GM23338 (cell line): ENCODE measurements at regions not wholly inside any gene's neighbourhood (a gene's known extent, or its start where the extent isn't known, plus 50 kb on each side); places are given as distances from the start of the nearest gene placed in this dataset.

ENCODE experiments used
- ATAC-seq: fragments of 200-7000 bp; cut with Tn5 transposase; 3 replicates; pipeline ENCODE4 v1.9.1; 2020
- DNase-seq: peaks from one replicate; pipeline ENCODE4 v3.0.0-alpha.2; 2015; ENCODE audit warnings: low spot score
- H2AFZ ChIP-seq: fragments of 200-600 bp; sonication (generic); 2 replicates; pipeline ENCODE4 v1.8.0; 2016; ENCODE audit warnings: antibody characterized with exemption, mild to moderate bottlenecking, moderate library complexity
- H3F3A ChIP-seq: fragments of 200-600 bp; sonication (generic); replicated peaks from 2 replicates; pipeline ENCODE4 v1.8.0; 2017; ENCODE audit warnings: antibody characterized with exemption, mixed run types, low read depth
- H3K27ac ChIP-seq: fragments of 200-600 bp; sonication (generic); 2 replicates; pipeline ENCODE4 v1.6.1; 2016; ENCODE audit warnings: low read depth
- H3K27me3 ChIP-seq: fragments of 200-600 bp; sonication (generic); 2 replicates; pipeline ENCODE4 v1.8.0; 2016; ENCODE audit warnings: mild to moderate bottlenecking, mixed run types, moderate library complexity; ENCODE audit not compliant: insufficient read depth
- H3K36me3 ChIP-seq: fragments of 200-600 bp; sonication (generic); 2 replicates; pipeline ENCODE4 v1.8.0; 2016; ENCODE audit warnings: mild to moderate bottlenecking; ENCODE audit not compliant: insufficient read depth
- H3K4me1 ChIP-seq: fragments of 200-600 bp; sonication (generic); 2 replicates; pipeline ENCODE4 v1.8.0; 2016; ENCODE audit warnings: mild to moderate bottlenecking, moderate library complexity; ENCODE audit not compliant: insufficient read depth
- H3K4me2 ChIP-seq: fragments of 200-600 bp; sonication (generic); 2 replicates; pipeline ENCODE4 v1.7.1; 2017; ENCODE audit warnings: mixed run types
- H3K4me3 ChIP-seq: fragments of 200-600 bp; sonication (generic); 2 replicates; pipeline ENCODE4 v1.6.1; 2016; ENCODE audit warnings: mixed run types
- H3K79me2 ChIP-seq: fragments of 200-600 bp; sonication (generic); replicated peaks from 2 replicates; pipeline ENCODE4 v1.8.0; 2017; ENCODE audit warnings: mild to moderate bottlenecking; ENCODE audit not compliant: insufficient read depth
- H3K9me2 ChIP-seq: fragments of 200-600 bp; sonication (generic); 2 replicates; pipeline ENCODE4 v1.8.0; 2017; ENCODE audit not compliant: insufficient read depth
- H4K20me1 ChIP-seq: fragments of 200-600 bp; sonication (generic); replicated peaks from 2 replicates; pipeline ENCODE4 v1.8.0; 2017; ENCODE audit warnings: mild to moderate bottlenecking; ENCODE audit not compliant: insufficient read depth
- H3K27ac Mint-ChIP-seq: 2 replicates; pipeline ENCODE4 v1.8.0; 2020; ENCODE audit warnings: inconsistent platforms, mild to moderate bottlenecking, moderate library complexity, mixed read lengths
- H3K27me3 Mint-ChIP-seq: 3 replicates; pipeline ENCODE4 v1.8.0; 2022; ENCODE audit warnings: low read depth, mild to moderate bottlenecking, moderate library complexity, mixed read lengths, inconsistent platforms; ENCODE audit not compliant: insufficient read depth, poor library complexity
- H3K36me3 Mint-ChIP-seq: 3 replicates; pipeline ENCODE4 v1.8.0; 2021; ENCODE audit warnings: low read depth, mild to moderate bottlenecking, inconsistent platforms, moderate library complexity, mixed read lengths
- H3K4me1 Mint-ChIP-seq: 3 replicates; pipeline ENCODE4 v1.8.0; 2020; ENCODE audit warnings: mild to moderate bottlenecking, inconsistent platforms, mixed read lengths
- H3K4me3 Mint-ChIP-seq: 3 replicates; pipeline ENCODE4 v1.8.0; 2021; ENCODE audit warnings: moderate library complexity, mild to moderate bottlenecking, inconsistent platforms, mixed read lengths
- H3K9me3 Mint-ChIP-seq: 3 replicates; pipeline ENCODE4 v1.8.0; 2020; ENCODE audit warnings: moderate library complexity, mild to moderate bottlenecking, inconsistent platforms, mixed read lengths
- CREB1 ChIP-seq: fragments of 250-450 bp; sonication (Bioruptor Pico); IDR thresholded peaks from 2 replicates; pipeline ENCODE4 v1.5.0; 2020; ENCODE audit warnings: low read depth, mild to moderate bottlenecking, moderate library complexity
- CTCF ChIP-seq, 2 experiments: fragments of 200-600 bp in 1 of 2; sonication (generic) in 1 of 2; conservative IDR thresholded peaks; 2 replicates each; pipeline versions ENCODE4 v1.5.1 to v1.6.1; 2016 to 2017; ENCODE audit warnings: antibody characterized with exemption in 2 of 2, low read depth in 2 of 2, mild to moderate bottlenecking in 2 of 2, moderate library complexity in 1 of 2
- EZH2 ChIP-seq: fragments of 200-600 bp; sonication (generic); IDR thresholded peaks from one replicate; pipeline ENCODE4 v1.8.0; 2017; ENCODE audit warnings: antibody characterized with exemption, mild to moderate bottlenecking, low read depth; ENCODE audit not compliant: unreplicated experiment
- EZH2phosphoT487 ChIP-seq: fragments of 200-600 bp; sonication (generic); IDR thresholded peaks from one replicate; pipeline ENCODE4 v1.8.1; 2018; ENCODE audit warnings: antibody characterized with exemption; ENCODE audit not compliant: unreplicated experiment
- NANOG ChIP-seq: IDR thresholded peaks from 2 replicates; pipeline ENCODE4 v1.6.1; 2016; ENCODE audit warnings: antibody characterized with exemption, borderline replicate concordance
- POLR2AphosphoS5 ChIP-seq: IDR thresholded peaks from 2 replicates; pipeline ENCODE4 v1.6.1; 2016; ENCODE audit warnings: antibody characterized with exemption, low read depth
- STAT1 ChIP-seq: IDR thresholded peaks from one replicate; pipeline ENCODE4 v1.6.1; 2016; ENCODE audit warnings: antibody characterized with exemption; ENCODE audit not compliant: unreplicated experiment
- ZNF331 ChIP-seq: fragments of 250-450 bp; sonication (Bioruptor Pico); IDR thresholded peaks from 2 replicates; pipeline ENCODE4 v1.5.0; 2020; ENCODE audit warnings: low read depth, mild to moderate bottlenecking, moderate library complexity
- TF ChIP-seq, protein P1 (sequence below): fragments of 250-450 bp; sonication (Bioruptor Pico); IDR thresholded peaks from 2 replicates; pipeline ENCODE4 v1.5.0; 2020; ENCODE audit warnings: mild to moderate bottlenecking, moderate library complexity

GRCh38 chrX:125004799-125005198, 314.9 kb upstream of the TEX13C start (continued):
- TF ChIP-seq, protein P1, sequence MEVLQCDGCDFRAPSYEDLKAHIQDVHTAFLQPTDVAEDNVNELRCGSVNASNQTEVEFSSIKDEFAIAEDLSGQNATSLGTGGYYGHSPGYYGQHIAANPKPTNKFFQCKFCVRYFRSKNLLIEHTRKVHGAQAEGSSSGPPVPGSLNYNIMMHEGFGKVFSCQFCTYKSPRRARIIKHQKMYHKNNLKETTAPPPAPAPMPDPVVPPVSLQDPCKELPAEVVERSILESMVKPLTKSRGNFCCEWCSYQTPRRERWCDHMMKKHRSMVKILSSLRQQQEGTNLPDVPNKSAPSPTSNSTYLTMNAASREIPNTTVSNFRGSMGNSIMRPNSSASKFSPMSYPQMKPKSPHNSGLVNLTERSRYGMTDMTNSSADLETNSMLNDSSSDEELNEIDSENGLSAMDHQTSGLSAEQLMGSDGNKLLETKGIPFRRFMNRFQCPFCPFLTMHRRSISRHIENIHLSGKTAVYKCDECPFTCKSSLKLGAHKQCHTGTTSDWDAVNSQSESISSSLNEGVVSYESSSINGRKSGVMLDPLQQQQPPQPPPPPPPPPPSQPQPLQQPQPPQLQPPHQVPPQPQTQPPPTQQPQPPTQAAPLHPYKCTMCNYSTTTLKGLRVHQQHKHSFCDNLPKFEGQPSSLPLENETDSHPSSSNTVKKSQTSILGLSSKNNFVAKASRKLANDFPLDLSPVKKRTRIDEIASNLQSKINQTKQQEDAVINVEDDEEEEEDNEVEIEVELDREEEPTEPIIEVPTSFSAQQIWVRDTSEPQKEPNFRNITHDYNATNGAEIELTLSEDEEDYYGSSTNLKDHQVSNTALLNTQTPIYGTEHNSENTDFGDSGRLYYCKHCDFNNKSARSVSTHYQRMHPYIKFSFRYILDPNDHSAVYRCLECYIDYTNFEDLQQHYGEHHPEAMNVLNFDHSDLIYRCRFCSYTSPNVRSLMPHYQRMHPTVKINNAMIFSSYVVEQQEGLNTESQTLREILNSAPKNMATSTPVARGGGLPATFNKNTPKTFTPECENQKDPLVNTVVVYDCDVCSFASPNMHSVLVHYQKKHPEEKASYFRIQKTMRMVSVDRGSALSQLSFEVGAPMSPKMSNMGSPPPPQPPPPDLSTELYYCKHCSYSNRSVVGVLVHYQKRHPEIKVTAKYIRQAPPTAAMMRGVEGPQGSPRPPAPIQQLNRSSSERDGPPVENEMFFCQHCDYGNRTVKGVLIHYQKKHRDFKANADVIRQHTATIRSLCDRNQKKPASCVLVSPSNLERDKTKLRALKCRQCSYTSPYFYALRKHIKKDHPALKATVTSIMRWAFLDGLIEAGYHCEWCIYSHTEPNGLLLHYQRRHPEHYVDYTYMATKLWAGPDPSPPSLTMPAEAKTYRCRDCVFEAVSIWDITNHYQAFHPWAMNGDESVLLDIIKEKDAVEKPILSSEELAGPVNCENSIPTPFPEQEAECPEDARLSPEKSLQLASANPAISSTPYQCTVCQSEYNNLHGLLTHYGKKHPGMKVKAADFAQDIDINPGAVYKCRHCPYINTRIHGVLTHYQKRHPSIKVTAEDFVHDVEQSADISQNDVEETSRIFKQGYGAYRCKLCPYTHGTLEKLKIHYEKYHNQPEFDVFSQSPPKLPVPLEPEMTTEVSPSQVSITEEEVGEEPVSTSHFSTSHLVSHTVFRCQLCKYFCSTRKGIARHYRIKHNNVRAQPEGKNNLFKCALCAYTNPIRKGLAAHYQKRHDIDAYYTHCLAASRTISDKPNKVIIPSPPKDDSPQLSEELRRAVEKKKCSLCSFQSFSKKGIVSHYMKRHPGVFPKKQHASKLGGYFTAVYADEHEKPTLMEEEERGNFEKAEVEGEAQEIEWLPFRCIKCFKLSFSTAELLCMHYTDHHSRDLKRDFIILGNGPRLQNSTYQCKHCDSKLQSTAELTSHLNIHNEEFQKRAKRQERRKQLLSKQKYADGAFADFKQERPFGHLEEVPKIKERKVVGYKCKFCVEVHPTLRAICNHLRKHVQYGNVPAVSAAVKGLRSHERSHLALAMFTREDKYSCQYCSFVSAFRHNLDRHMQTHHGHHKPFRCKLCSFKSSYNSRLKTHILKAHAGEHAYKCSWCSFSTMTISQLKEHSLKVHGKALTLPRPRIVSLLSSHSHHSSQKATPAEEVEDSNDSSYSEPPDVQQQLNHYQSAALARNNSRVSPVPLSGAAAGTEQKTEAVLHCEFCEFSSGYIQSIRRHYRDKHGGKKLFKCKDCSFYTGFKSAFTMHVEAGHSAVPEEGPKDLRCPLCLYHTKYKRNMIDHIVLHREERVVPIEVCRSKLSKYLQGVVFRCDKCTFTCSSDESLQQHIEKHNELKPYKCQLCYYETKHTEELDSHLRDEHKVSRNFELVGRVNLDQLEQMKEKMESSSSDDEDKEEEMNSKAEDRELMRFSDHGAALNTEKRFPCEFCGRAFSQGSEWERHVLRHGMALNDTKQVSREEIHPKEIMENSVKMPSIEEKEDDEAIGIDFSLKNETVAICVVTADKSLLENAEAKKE (CRISPR knock-in tag) = no peak
- TF ChIP-seq ZNF331 (CRISPR knock-in tag) (no peak), CREB1 (CRISPR knock-in tag) (no peak), EZH2phosphoT487 (no peak), CTCF (conservative IDR thresholded peaks at IDR 0.05; ENCODE audit: low read depth in 2 of 2) (no peak), NANOG (no peak), STAT1 (no peak), POLR2AphosphoS5 (no peak)

DNA sequence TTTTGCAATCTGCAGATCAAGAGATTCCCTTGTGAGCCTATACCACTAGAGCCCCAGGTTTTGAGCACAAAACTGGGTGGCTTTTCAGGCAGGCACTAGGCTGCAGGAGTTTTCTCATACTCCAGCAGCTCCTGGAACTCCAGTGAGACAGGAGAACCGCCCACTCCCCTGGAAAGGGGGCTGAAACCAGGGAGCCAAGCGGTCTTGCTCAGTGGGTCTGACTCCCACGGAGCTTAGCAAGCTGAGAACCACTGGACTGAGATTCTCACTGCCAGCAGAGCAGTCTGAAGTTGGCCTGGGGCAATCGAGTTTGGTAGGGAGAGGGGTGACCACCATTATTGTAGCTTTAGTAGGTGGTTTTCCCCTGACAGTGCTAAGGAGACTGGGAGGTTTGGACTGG, 313.8 kb upstream of the TEX13C start:
- H3F3A ChIP-seq = no peaks in the 10 kb centered on the region
- Mint-ChIP-seq H3K36me3 (no peaks in the 10 kb centered on the region), H3K27ac (no peak overlapping the region; the same call in 1 of the 2 replicates), H3K4me1 (0 out of 3 replicates have a peak, but pooled peaks cover 3% of the 10 kb centered on the region), H3K4me3 (no peak overlapping the region), H3K9me3 (no peaks in the 10 kb centered on the region; the same call in 1 of the 3 replicates), H3K27me3 (no peaks in the 10 kb centered on the region)
- H3K4me1 ChIP-seq = no peaks in the 10 kb centered on the region
- no peaks in the 10 kb centered on the region for H4K20me1 ChIP-seq
- H3K27me3 ChIP-seq = no peaks in the 10 kb centered on the region
- no peak for DNase-seq
- no peak overlapping the region for H3K4me2 ChIP-seq
- H3K36me3 ChIP-seq = no peaks in the 10 kb centered on the region
- H2AFZ ChIP-seq = no peak overlapping the region
- H3K4me3 ChIP-seq = no peak overlapping the region
- no peak overlapping the region for H3K27ac ChIP-seq
- no peaks in the 10 kb centered on the region for H3K9me2 ChIP-seq
- no peaks in the 10 kb centered on the region for H3K79me2 ChIP-seq
- no peak for ATAC-seq
- TF ChIP-seq, protein P1 (CRISPR knock-in tag) = no peak
- TF ChIP-seq EZH2 (no peak), POLR2AphosphoS5 (no peak), CREB1 (CRISPR knock-in tag) (no peak)
